Neural crest cell (in vitro differentiated cells): ENCODE measurements at regions not wholly inside any gene's neighbourhood (a gene's known extent, or its start where the extent isn't known, plus 50 kb on each side); places are given as distances from the start of the nearest gene placed in this dataset.

Experiments used
- DNase-seq: peaks from one replicate; pipeline ENCODE4 v3.0.0; 2021; ENCODE audit warnings: low read depth, mixed read lengths, low spot score
- H3K27ac Mint-ChIP-seq: one replicate; pipeline ENCODE4 v1.8.0; 2021; ENCODE audit warnings: mild to moderate bottlenecking, mixed read lengths; ENCODE audit not compliant: unreplicated experiment
- H3K27me3 Mint-ChIP-seq: 2 replicates; pipeline ENCODE4 v1.8.0; 2021; ENCODE audit warnings: low read depth, mild to moderate bottlenecking, mixed read lengths
- H3K36me3 Mint-ChIP-seq: 2 replicates; pipeline ENCODE4 v1.8.0; 2021; ENCODE audit warnings: low read depth, mild to moderate bottlenecking, mixed read lengths
- H3K4me1 Mint-ChIP-seq: 2 replicates; pipeline ENCODE4 v1.8.0; 2021; ENCODE audit warnings: mixed read lengths
- H3K4me3 Mint-ChIP-seq: one replicate; pipeline ENCODE4 v1.8.0; 2021; ENCODE audit warnings: mild to moderate bottlenecking, mixed read lengths
- H3K9me3 Mint-ChIP-seq: 2 replicates; pipeline ENCODE4 v1.8.0; 2021; ENCODE audit warnings: mixed read lengths
- CTCF ChIP-seq: fragments of 200-600 bp; sonication (generic); conservative IDR thresholded peaks from 2 replicates; pipeline ENCODE4 v1.5.0; 2021; ENCODE audit warnings: antibody characterized with exemption, mild to moderate bottlenecking

- Mint-ChIP-seq H3K27ac (no peak overlapping the region), H3K27me3 (no peaks in the 10 kb centered on the region), H3K4me1 (peaks cover 20% of the 10 kb centered on the region), H3K9me3 (no peaks in the 10 kb centered on the region), H3K4me3 (no peak overlapping the region), H3K36me3 (no peaks in the 10 kb centered on the region)
- no peak for TF ChIP-seq CTCF
- no peak for DNase-seq
Measured at GRCh38 chr14:89533766-89534165, 116.7 kb upstream of the FOXN3 start.

GRCh38 chr14:89533136-89533535 is 116.1 kb upstream of the FOXN3 start:
- no peak for DNase-seq
- Mint-ChIP-seq H3K4me1 (peaks cover 20% of the 10 kb centered on the region), H3K4me3 (no peak overlapping the region), H3K27ac (no peak overlapping the region), H3K36me3 (peaks cover under 1% of the 10 kb centered on the region), H3K27me3 (no peaks in the 10 kb centered on the region), H3K9me3 (peaks cover under 1% of the 10 kb centered on the region)
- TF ChIP-seq CTCF, result no peak

- Mint-ChIP-seq H3K27ac (no peak overlapping the region), H3K4me1 (peaks cover 17% of the 10 kb centered on the region), H3K9me3 (peaks cover 3% of the 10 kb centered on the region), H3K27me3 (no peaks in the 10 kb centered on the region), H3K4me3 (no peak overlapping the region), H3K36me3 (peaks cover 2% of the 10 kb centered on the region)
- TF ChIP-seq CTCF, result no peak
- no peak for DNase-seq
Measured at GRCh38 chr14:89531661-89532335, 114.8 kb upstream of the FOXN3 start.

GRCh38 chr14:89524990-89525667 is 108.1 kb upstream of the FOXN3 start:
- Mint-ChIP-seq H3K27me3 (no peaks in the 10 kb centered on the region), H3K27ac (peak overlapping the region; percentile 38), H3K4me3 (no peak overlapping the region), H3K4me1 (no peaks in the 10 kb centered on the region), H3K9me3 (peaks cover 18% of the 10 kb centered on the region), H3K36me3 (peaks cover 18% of the 10 kb centered on the region)
- no peak for TF ChIP-seq CTCF
- no peak for DNase-seq

GRCh38 chr14:89524412-89524811 is 107.4 kb upstream of the FOXN3 start:
- Mint-ChIP-seq H3K9me3 (peaks cover 20% of the 10 kb centered on the region), H3K27ac (no peak overlapping the region), H3K36me3 (peaks cover 20% of the 10 kb centered on the region), H3K4me3 (no peak overlapping the region), H3K4me1 (no peaks in the 10 kb centered on the region), H3K27me3 (no peaks in the 10 kb centered on the region)
- DNase-seq, result no peak
- TF ChIP-seq CTCF, result no peak
